Cardiac muscle cell (in vitro differentiated cells and primary cell): ENCODE measurements at regions not wholly inside any gene's neighbourhood (a gene's known extent, or its start where the extent isn't known, plus 50 kb on each side); places are given as distances from the start of the nearest gene placed in this dataset.

Experiments
- DNase-seq, 2 donors: peaks; one replicate each; pipeline versions ENCODE4 v3.0.0 to v3.0.0-alpha.2; 2010 to 2017; ENCODE audit warnings: low read depth in 1 of 2, low spot score in 1 of 2
- H3K27ac ChIP-seq: fragments of 200-600 bp; sonication (generic); 2 replicates; pipeline ENCODE4 v1.5.1; 2016
- H3K27me3 ChIP-seq: fragments of 200-600 bp; sonication (generic); 2 replicates; pipeline ENCODE4 v1.6.0; 2016; ENCODE audit warnings: control low read depth
- H3K36me3 ChIP-seq: fragments of 200-600 bp; sonication (generic); 2 replicates; pipeline ENCODE4 v1.5.1; 2016; ENCODE audit warnings: control low read depth
- H3K4me1 ChIP-seq: fragments of 200-600 bp; sonication (generic); 2 replicates; pipeline ENCODE4 v1.8.1; 2017; ENCODE audit warnings: low read depth, mild to moderate bottlenecking, mixed run types
- H3K4me3 ChIP-seq: fragments of 200-600 bp; sonication (generic); 2 replicates; pipeline ENCODE4 v1.5.1; 2016; ENCODE audit warnings: mild to moderate bottlenecking
- H3K9me3 ChIP-seq: fragments of 200-600 bp; sonication (generic); 2 replicates; pipeline ENCODE4 v1.5.1; 2017; ENCODE audit warnings: low read depth, mild to moderate bottlenecking, control low read depth
- TF ChIP-seq, protein P1 (sequence below): IDR thresholded peaks from 2 replicates; pipeline ENCODE4 v1.5.1; 2012; ENCODE audit warnings: low read depth, mild to moderate bottlenecking, low read length

- TF ChIP-seq, protein P1, sequence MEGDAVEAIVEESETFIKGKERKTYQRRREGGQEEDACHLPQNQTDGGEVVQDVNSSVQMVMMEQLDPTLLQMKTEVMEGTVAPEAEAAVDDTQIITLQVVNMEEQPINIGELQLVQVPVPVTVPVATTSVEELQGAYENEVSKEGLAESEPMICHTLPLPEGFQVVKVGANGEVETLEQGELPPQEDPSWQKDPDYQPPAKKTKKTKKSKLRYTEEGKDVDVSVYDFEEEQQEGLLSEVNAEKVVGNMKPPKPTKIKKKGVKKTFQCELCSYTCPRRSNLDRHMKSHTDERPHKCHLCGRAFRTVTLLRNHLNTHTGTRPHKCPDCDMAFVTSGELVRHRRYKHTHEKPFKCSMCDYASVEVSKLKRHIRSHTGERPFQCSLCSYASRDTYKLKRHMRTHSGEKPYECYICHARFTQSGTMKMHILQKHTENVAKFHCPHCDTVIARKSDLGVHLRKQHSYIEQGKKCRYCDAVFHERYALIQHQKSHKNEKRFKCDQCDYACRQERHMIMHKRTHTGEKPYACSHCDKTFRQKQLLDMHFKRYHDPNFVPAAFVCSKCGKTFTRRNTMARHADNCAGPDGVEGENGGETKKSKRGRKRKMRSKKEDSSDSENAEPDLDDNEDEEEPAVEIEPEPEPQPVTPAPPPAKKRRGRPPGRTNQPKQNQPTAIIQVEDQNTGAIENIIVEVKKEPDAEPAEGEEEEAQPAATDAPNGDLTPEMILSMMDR = no peak
- no peak overlapping the region for H3K27ac ChIP-seq
- DNase-seq = no peak
- no peaks in the 10 kb centered on the region for H3K9me3 ChIP-seq
- H3K27me3 ChIP-seq = peaks cover 10% of the 10 kb centered on the region
- H3K4me3 ChIP-seq = no peak overlapping the region
- H3K36me3 ChIP-seq = no peaks in the 10 kb centered on the region
- no peaks in the 10 kb centered on the region for H3K4me1 ChIP-seq
Observed at GRCh38 chr15:61421470-61421869, 192.4 kb upstream of the RORA start.

GRCh38 chr15:61420546-61420945 lies 191.4 kb upstream of the RORA start:
- Histone ChIP-seq H3K27me3 (peaks cover 10% of the 10 kb centered on the region), H3K36me3 (no peaks in the 10 kb centered on the region), H3K4me3 (no peak overlapping the region), H3K27ac (no peak overlapping the region), H3K4me1 (no peaks in the 10 kb centered on the region), H3K9me3 (no peaks in the 10 kb centered on the region)
- TF ChIP-seq, protein P1 = no peak
- DNase-seq = no peak

DNA sequence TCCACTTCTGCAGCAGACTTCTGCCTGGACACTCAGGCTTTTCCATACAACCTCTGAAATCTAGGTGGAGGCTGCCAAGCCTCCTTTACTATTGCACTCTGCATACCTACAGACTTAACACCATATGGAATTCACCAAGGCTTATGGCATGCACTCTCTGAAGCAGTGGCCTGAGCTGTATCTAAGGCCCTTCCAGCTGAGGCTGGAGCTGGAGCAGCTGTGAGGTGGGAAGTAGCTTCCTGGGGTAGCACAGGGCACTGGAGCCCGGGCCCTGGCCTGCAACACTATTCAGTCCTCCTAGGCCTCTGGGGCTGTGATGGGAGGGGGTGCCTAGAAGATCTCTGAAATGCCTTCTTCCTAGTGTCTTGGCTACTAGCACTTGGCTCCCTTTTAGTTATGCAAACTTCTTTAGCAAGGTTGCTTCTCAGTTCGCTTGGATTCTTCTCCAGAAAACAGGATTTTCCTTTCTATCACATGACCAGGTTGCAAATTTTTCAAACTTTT lies 186.6 kb upstream of the RORA start:
- DNase-seq = no peak
- no peaks in the 10 kb centered on the region for H3K36me3 ChIP-seq
- no peaks in the 10 kb centered on the region for H3K4me1 ChIP-seq
- H3K9me3 ChIP-seq = no peaks in the 10 kb centered on the region
- no peak overlapping the region for H3K4me3 ChIP-seq
- no peaks in the 10 kb centered on the region for H3K27me3 ChIP-seq
- H3K27ac ChIP-seq = no peak overlapping the region
- TF ChIP-seq, protein P1 = no peak

DNA sequence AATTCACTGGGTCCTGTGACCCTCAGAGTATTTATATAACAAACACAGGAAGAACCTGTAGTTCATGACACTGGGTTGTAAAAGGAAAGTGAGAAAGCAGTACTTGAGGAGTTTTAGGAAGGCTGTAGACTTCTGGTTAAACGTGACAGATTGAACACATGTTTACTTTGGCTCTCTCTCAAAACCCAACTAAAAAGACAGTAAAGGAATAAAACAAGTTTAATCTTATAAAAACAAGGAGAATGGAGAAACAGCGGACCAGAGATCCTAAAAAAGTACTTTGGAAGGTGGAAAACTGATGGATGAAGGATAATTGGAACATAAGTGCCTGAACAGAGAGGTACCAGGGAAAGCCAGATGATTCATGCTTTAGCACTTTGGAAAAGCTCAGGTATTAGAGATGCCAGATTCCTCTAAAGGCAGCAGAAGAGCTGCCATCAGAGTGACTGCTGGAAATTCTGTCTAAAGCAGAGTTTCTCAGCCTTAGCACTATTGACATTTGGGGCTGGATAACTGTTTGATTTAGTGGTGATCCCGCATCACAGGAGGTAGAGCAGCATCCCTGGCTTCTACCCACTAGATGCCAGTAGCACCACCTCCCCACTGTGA lies 182.9 kb upstream of the RORA start:
- Histone ChIP-seq H3K27ac (no peak overlapping the region), H3K4me1 (no peaks in the 10 kb centered on the region), H3K4me3 (no peak overlapping the region), H3K27me3 (no peaks in the 10 kb centered on the region), H3K9me3 (no peaks in the 10 kb centered on the region), H3K36me3 (no peaks in the 10 kb centered on the region)
- TF ChIP-seq, protein P1 = no peak
- no peak for DNase-seq

GRCh38 chr15:61410662-61411061 lies 181.6 kb upstream of the RORA start:
- Histone ChIP-seq H3K36me3 (no peaks in the 10 kb centered on the region), H3K27me3 (no peaks in the 10 kb centered on the region), H3K4me1 (no peaks in the 10 kb centered on the region), H3K4me3 (no peak overlapping the region), H3K9me3 (no peaks in the 10 kb centered on the region), H3K27ac (no peak overlapping the region)
- TF ChIP-seq, protein P1 = no peak
- no peak for DNase-seq
